BLaER1 treated with 17β-estradiol and CSF1 and Interleukin-3, amounts not matched to agents 10 nM and 100 nM (cell line): ENCODE measurements at regions not wholly inside any gene's neighbourhood (a gene's known extent, or its start where the extent isn't known, plus 50 kb on each side); places are given as distances from the start of the nearest gene placed in this dataset.
A peak's percentile ranks its signal among the peaks of the same experiment; 100 is the strongest.

ENCODE experiments used
- H3K27ac ChIP-seq, 11 experiments: shearing (Covaris generic); formaldehyde crosslinking; 2 replicates each; pipeline ENCODE4 v1.8.1; 2022
- H3K27me3 ChIP-seq, 11 experiments: shearing (Covaris generic); formaldehyde crosslinking; 2 replicates each; pipeline ENCODE4 v1.8.1; 2022
- H3K36me3 ChIP-seq, 11 experiments: shearing (Covaris generic); formaldehyde crosslinking; 2 replicates each; pipeline ENCODE4 v1.8.1; 2022
- H3K4me1 ChIP-seq, 10 experiments: shearing (Covaris generic); formaldehyde crosslinking; 2 replicates each; pipeline ENCODE4 v1.8.1; 2022
- H3K4me2 ChIP-seq, 11 experiments: shearing (Covaris generic); formaldehyde crosslinking; 2 replicates each; pipeline ENCODE4 v1.8.1; 2022
- H3K4me3 ChIP-seq, 10 experiments: shearing (Covaris generic); formaldehyde crosslinking; 2 replicates each; pipeline ENCODE4 v1.8.1; 2022
- H3K9ac ChIP-seq, 11 experiments: shearing (Covaris generic); formaldehyde crosslinking; 2 replicates each; pipeline ENCODE4 v1.8.1; 2022
- H3K9me3 ChIP-seq, 11 experiments: shearing (Covaris generic); formaldehyde crosslinking; replicated peaks in 1 of 11; 2 replicates each; pipeline ENCODE4 v1.8.1; 2022
- H4K20me1 ChIP-seq, 11 experiments: shearing (Covaris generic); formaldehyde crosslinking; 2 replicates each; pipeline ENCODE4 v1.8.1; 2022
- Cebpa-rat ChIP-seq, 11 experiments: shearing (Covaris generic); IDR thresholded peaks; 2 replicates each; pipeline ENCODE4 v1.8.1; 2022

DNA sequence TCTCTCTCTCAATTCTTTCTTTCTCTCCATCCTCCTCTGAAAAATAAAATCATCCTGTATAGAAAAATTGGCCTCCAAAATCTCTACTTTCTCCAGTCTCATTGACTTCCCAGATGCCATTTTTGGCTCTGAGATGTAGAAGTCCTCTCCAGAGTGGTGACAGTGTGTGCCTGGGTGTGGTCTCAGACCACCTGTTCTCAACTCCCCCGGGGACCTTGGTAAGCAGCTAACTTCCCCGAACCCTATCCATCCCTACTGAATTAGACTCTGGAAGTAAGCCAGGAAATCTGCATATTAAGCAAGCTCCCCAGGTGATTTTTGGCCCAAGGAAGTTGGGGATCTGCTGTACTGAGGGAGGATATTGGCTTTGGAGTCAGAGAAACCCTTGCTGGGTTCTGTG, 120.5 kb downstream of the WDR11 start:
- Histone ChIP-seq H3K9me3 (peaks cover 23 to 68% (median 32%) of the 10 kb centered on the region in 11 experiments), H3K4me3 (no peak overlapping the region), H3K4me1 (peaks cover 0 to 11% (median 4%) of the 10 kb centered on the region in 10 experiments; a peak in 10 of 20 replicates), H3K27ac (no peak overlapping the region), H3K9ac (no peak overlapping the region), H3K27me3 (peaks cover 10 to 100% (median 53%) of the 10 kb centered on the region in 11 experiments), H3K4me2 (peak overlapping the region in 7 of 11 experiments; percentile 13 to 51 (median 29); a peak in 9 of 22 replicates), H4K20me1 (peaks cover 0 to 36% (median 0%) of the 10 kb centered on the region in 11 experiments; a peak in 4 of 22 replicates), H3K36me3 (no peaks in the 10 kb centered on the region)
- no peak for TF ChIP-seq Cebpa-rat (IDR thresholded peaks at IDR 0.05)

DNA sequence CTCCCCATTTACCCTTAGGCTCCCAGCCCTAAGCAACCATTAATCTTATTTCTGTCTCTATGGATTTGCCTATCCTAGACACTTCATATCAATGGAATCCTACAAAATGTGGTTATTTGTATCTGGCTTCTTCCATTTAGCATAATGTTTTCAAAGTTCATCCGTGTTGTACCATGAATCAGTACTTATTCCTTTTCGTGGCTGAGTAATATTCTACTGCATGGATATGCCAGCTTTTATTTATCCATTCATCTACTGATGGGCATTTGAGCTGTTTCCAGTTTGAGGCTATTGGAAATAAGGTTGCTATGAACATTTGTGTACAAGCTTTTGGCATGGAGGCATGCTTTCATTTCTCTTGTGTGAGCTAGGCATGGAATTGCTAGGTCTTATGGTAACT, 121.1 kb downstream of the WDR11 start:
- peaks cover 0 to 33% (median 0%) of the 10 kb centered on the region in 11 experiments; a peak in 4 of 22 replicates for H4K20me1 ChIP-seq
- no peaks in the 10 kb centered on the region for H3K36me3 ChIP-seq
- H3K4me2 ChIP-seq: peak overlapping the region in 1 of 11 experiments; percentile 50; a peak in 1 of 22 replicates
- H3K4me3 ChIP-seq: no peak overlapping the region
- peaks cover 0 to 11% (median 4%) of the 10 kb centered on the region in 10 experiments; a peak in 10 of 20 replicates for H3K4me1 ChIP-seq
- peaks cover 10 to 100% (median 48%) of the 10 kb centered on the region in 11 experiments for H3K27me3 ChIP-seq
- no peak overlapping the region for H3K27ac ChIP-seq
- H3K9me3 ChIP-seq: peaks cover 23 to 72% (median 32%) of the 10 kb centered on the region in 11 experiments
- no peak overlapping the region for H3K9ac ChIP-seq
- no peak for TF ChIP-seq Cebpa-rat (IDR thresholded peaks at IDR 0.05)

DNA sequence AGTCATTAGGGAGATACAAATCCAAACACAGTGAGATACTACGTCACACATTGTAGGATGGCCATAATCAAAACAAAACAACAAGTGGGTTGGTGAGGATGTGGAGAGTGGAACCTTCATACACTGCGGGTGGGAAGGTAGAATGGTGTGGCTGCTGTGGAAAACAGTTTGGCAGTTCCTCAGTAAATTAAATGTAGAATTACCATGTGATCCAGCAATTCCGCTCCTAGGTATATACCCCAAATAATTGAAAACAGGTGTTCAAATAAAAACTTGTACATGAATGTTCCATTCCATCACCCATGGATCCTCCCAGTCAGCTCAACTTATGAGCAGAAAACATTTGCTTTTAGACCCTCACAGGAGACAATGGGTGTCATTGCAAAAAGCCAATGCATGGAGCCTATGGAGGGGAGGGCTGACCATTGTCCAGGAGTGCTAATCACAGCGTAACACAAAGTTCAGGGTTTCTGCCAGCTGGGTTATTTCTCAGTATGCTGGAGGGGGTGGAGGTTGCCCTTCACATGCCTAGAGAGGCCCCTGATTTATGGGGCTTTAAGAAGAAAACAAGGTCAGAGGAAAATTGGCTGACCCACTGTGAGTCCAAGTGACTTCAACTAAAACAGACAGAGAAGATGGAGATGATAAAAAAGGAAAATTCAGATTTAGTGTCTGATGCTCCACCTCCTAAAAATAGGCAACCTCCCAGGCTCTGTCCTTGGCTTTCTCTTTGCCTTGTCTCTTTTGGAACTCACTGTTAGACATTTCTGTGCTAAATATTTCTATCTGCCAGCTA, 124.1 kb downstream of the WDR11 start:
- Histone ChIP-seq H3K9ac (no peak overlapping the region), H3K36me3 (no peaks in the 10 kb centered on the region), H3K27me3 (peaks cover 10 to 99% (median 32%) of the 10 kb centered on the region in 11 experiments; a peak in 21 of 22 replicates), H3K4me1 (peaks cover 0 to 8% (median 2%) of the 10 kb centered on the region in 10 experiments; a peak in 10 of 20 replicates), H3K4me2 (no peak overlapping the region), H3K9me3 (peaks cover 23 to 59% (median 32%) of the 10 kb centered on the region in 11 experiments), H3K4me3 (no peak overlapping the region), H4K20me1 (peaks cover 0 to 21% (median 0%) of the 10 kb centered on the region in 11 experiments; a peak in 2 of 22 replicates), H3K27ac (no peak overlapping the region)
- TF ChIP-seq Cebpa-rat (IDR thresholded peaks at IDR 0.05): no peak

DNA sequence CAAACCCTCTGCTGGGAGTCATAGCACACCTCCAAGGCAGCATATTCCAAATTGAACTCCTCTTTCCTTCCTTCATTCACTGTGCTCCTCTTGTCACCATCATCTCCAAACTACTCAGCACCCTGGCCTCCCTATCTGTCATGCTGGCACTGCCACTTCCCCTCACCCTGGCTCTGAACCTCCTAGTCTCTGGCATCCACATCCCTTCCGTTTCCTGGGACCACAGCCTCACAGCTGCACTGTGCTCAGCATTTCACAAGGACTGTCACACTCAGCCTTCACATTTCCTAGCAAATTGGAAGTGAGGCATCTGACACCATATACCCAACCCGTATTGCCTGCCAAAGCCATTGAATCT, 124.7 kb downstream of the WDR11 start:
- no peak overlapping the region for H3K27ac ChIP-seq
- no peaks in the 10 kb centered on the region for H3K36me3 ChIP-seq
- peaks cover 0 to 15% (median 0%) of the 10 kb centered on the region in 11 experiments; a peak in 2 of 22 replicates for H4K20me1 ChIP-seq
- H3K27me3 ChIP-seq: peaks cover 6 to 99% (median 26%) of the 10 kb centered on the region in 11 experiments; a peak in 21 of 22 replicates
- no peak for TF ChIP-seq Cebpa-rat (IDR thresholded peaks at IDR 0.05)
- H3K4me1 ChIP-seq: peaks cover 0 to 8% (median 2%) of the 10 kb centered on the region in 10 experiments; a peak in 10 of 20 replicates
- no peak overlapping the region for H3K4me3 ChIP-seq
- no peak overlapping the region for H3K9ac ChIP-seq
- H3K9me3 ChIP-seq: peaks cover 23 to 59% (median 32%) of the 10 kb centered on the region in 11 experiments
- no peak overlapping the region for H3K4me2 ChIP-seq

DNA sequence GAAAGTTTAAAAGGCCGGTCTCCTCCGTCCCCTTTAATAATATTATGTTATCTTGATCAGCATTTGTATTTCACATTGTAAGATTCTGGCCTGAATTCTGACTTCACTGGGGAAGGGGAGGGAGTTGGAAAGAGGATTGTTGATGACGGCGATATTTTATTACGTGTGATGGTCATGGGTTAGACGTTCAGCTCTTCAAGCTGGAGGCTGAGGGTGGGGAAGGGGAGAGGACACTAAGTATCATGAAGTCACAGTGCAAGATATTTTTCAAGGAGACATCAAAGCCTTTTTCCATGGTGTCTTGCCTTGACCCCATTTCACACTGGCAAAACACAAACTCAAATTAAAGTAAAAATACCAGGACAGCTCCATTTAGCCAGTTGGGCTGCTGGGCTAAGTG, 126.7 kb downstream of the WDR11 start:
- H3K4me1 ChIP-seq: no peaks in the 10 kb centered on the region
- no peak overlapping the region for H3K27ac ChIP-seq
- TF ChIP-seq Cebpa-rat (IDR thresholded peaks at IDR 0.05): no peak
- H3K9me3 ChIP-seq: peaks cover 18 to 48% (median 30%) of the 10 kb centered on the region in 11 experiments
- no peak overlapping the region for H3K9ac ChIP-seq
- peaks cover 0 to 99% (median 9%) of the 10 kb centered on the region in 11 experiments; a peak in 13 of 22 replicates for H3K27me3 ChIP-seq
- peaks cover 0 to 16% (median 0%) of the 10 kb centered on the region in 11 experiments; a peak in 2 of 22 replicates for H4K20me1 ChIP-seq
- no peak overlapping the region for H3K4me3 ChIP-seq
- no peak overlapping the region for H3K4me2 ChIP-seq
- no peaks in the 10 kb centered on the region for H3K36me3 ChIP-seq

DNA sequence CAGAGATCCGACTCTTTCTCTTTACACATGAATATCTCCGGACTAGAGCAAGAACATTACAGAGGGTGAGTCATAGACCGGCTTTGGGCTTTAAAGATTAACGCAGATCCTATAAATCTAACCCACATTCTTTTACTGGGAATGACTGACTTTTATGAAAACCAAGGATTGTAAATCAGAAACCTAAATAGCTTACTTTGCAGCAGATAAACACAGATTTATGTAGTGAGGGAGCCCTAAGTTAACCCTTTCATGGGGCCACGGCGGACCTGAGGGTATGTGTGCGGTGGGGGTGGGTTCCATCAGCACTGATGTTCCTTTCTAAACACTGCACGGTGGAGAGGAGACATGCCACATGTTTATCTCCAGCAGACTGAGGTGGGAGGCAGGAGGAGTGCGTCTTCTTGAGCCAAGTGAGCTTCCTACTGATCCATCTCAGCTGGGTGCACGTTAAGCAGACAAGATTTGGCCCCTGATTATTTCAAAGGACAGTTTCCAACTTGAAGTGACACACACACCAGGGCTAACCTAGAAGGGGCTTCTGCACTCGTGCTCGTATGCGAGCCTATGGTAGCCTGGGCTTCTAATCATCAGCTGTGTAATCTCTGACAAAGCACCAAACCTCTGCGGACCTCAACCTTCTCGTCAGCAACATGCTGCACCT, 127.6 kb downstream of the WDR11 start:
- H3K9me3 ChIP-seq: peaks cover 16 to 39% (median 22%) of the 10 kb centered on the region in 11 experiments
- no peaks in the 10 kb centered on the region for H3K36me3 ChIP-seq
- H3K27me3 ChIP-seq: peaks cover 0 to 96% (median 5%) of the 10 kb centered on the region in 11 experiments; a peak in 10 of 22 replicates
- H3K4me1 ChIP-seq: 0 out of 20 replicates have a peak, but pooled peaks cover 0 to 6% (median 0%) of the 10 kb centered on the region in 10 experiments
- H3K9ac ChIP-seq: no peak overlapping the region
- no peak overlapping the region for H3K4me3 ChIP-seq
- no peak for TF ChIP-seq Cebpa-rat (IDR thresholded peaks at IDR 0.05)
- H3K4me2 ChIP-seq: no peak overlapping the region
- H4K20me1 ChIP-seq: peaks cover 0 to 16% (median 0%) of the 10 kb centered on the region in 11 experiments; a peak in 2 of 22 replicates
- no peak overlapping the region for H3K27ac ChIP-seq

DNA sequence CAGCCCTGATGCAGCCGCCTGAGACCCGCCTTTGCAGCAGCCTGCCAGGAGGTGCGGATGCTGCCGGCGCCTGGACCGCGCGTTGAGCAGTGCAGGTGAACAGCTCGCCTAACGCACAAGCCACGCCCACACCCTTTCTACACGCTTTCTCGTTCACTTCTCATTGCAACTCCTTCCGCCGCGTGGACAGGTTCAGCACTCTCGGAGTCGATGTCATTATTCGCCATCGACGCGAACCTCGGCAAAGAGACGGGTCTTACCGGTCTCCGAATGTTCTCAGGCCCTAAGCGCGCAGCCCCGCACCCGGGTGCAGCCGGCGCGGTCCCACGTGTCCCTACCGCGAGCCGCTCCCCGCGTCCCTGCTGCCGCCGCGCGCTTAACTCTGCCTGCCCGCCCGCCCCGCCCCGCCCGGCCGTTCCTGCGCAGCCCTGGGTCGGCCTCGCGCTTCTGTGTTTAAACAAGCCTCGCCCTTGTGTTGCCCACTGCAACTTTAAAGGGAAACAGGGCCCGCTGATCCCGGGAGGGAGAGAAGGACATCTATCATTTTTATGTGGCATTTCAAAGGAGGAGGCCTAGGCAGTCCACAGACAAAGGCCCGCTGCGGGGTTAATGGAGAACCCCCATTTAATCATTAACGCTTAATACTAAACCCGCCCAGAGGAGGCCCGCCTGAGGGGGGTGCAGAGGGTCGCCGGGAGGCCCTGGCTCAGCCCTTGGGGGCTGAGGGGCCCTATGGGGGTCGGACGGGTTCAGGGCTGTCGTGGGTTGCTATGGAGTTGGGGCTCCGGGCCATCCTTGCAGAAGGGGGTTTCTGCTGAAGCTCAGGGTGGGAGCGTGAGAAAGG, 128.5 kb downstream of the WDR11 start:
- H3K27me3 ChIP-seq: peaks cover 0 to 93% (median 0%) of the 10 kb centered on the region in 11 experiments; a peak in 9 of 22 replicates

More for the DNA sequence above, 128.5 kb downstream of the WDR11 start:
- Histone ChIP-seq H3K9me3 (peaks cover 13 to 36% (median 18%) of the 10 kb centered on the region in 11 experiments), H3K36me3 (no peaks in the 10 kb centered on the region), H3K27ac (no peak overlapping the region), H4K20me1 (peaks cover 0 to 16% (median 0%) of the 10 kb centered on the region in 11 experiments; a peak in 2 of 22 replicates), H3K4me3 (no peak overlapping the region), H3K4me1 (0 out of 20 replicates have a peak, but pooled peaks cover 0 to 6% (median 0%) of the 10 kb centered on the region in 10 experiments), H3K9ac (no peak overlapping the region), H3K4me2 (no peak overlapping the region)
- no peak for TF ChIP-seq Cebpa-rat (IDR thresholded peaks at IDR 0.05)
